ENCODE measurements at regions not wholly inside any gene's neighbourhood (a gene's known extent, or its start where the extent isn't known, plus 50 kb on each side); places are given as distances from the start of the nearest gene placed in this dataset.

- no peak for TF ChIP-seq CTCF (IDR thresholded peaks at IDR 0.05; ENCODE audit: unreplicated experiment in 3 of 3)
- Mint-ChIP-seq H3K4me1 (peaks cover 18% of the 10 kb centered on the region), H3K36me3 (ENCODE audit: low read depth) (no peaks in the 10 kb centered on the region), H3K27me3 (ENCODE audit: low read depth) (peaks cover 4% of the 10 kb centered on the region), H3K27ac (no peak overlapping the region), H3K9me3 (peaks cover 5% of the 10 kb centered on the region), H3K4me3 (no peak overlapping the region)
Measured at GRCh38 chr2:204223046-204223445, 286.5 kb downstream of the ICOS start.

DNA sequence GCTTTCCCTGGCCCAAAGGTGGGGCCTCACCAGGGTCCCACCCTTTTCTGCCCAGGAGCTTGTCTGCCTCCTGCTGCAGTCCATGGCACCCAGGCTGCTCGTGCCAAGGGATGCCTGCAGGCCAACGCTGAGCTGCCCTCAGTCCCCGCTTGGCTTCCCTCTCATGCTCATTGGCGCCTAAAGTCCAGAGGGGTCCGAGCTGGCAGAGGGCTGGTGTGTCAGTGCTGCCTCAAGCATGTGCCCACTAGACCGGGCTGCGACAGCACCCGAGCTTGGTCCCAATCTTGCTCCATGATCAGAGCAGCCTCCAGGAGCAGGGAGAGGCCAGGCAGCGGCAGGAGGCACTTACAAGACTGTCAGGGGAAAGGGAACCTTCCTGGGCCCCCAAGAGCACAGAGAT lies 287.0 kb downstream of the ICOS start:
- H3K27me3 Mint-ChIP-seq (ENCODE audit: low read depth), result peaks cover 4% of the 10 kb centered on the region
- no peak for TF ChIP-seq CTCF (IDR thresholded peaks at IDR 0.05; ENCODE audit: unreplicated experiment in 3 of 3)
- peaks cover 2% of the 10 kb centered on the region for H3K9me3 Mint-ChIP-seq
- no peak overlapping the region for H3K27ac Mint-ChIP-seq
- peaks cover 23% of the 10 kb centered on the region for H3K4me1 Mint-ChIP-seq
- H3K4me3 Mint-ChIP-seq, result no peak overlapping the region
- H3K36me3 Mint-ChIP-seq (ENCODE audit: low read depth), result no peaks in the 10 kb centered on the region

GRCh38 chr2:204225671-204226073 lies 289.1 kb downstream of the ICOS start:
- no peak for TF ChIP-seq CTCF (IDR thresholded peaks at IDR 0.05; ENCODE audit: unreplicated experiment in 3 of 3)

DNA sequence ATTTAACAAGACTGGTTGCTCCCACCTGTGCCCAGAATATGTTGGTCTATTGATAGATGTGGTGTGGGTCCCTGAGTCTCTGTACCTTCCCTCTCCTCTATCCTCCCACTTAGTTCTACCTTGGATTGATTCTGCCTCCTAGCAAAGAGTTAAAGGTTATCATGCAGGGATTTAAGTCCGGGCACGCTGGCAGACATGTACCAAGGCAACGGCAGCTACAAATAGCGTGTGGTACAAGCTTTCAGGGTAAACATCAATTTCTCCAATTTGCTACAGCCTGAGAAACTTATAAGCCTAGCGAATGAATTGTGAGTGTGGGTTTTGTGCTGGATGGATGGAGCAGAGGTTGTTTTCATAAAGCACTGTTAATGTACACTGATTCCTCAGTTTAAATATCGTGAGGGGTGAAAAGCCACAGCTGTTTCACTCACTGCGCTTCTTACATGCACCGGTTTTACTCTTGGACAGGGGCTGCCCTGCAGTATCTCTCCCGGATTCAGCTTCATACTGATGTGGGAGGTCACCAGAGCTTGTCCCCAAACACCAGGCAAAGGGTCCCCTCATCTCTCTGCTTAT lies 289.8 kb downstream of the ICOS start:
- peaks cover 29% of the 10 kb centered on the region for H3K4me1 Mint-ChIP-seq
- no peak for TF ChIP-seq CTCF (IDR thresholded peaks at IDR 0.05; ENCODE audit: unreplicated experiment in 3 of 3)
- H3K4me3 Mint-ChIP-seq, result no peak overlapping the region
- no peaks in the 10 kb centered on the region for H3K36me3 Mint-ChIP-seq (ENCODE audit: low read depth)
- peak overlapping the region in 1 of 3 experiments; percentile 14 for H3K27ac Mint-ChIP-seq
- no peaks in the 10 kb centered on the region for H3K9me3 Mint-ChIP-seq
- peaks cover 12% of the 10 kb centered on the region for H3K27me3 Mint-ChIP-seq (ENCODE audit: low read depth)

More at GRCh38 chr2:204225671-204226073, 289.1 kb downstream of the ICOS start:
- peaks cover 8% of the 10 kb centered on the region for H3K27me3 Mint-ChIP-seq (ENCODE audit: low read depth)
- H3K27ac Mint-ChIP-seq, result no peak overlapping the region
- no peaks in the 10 kb centered on the region for H3K9me3 Mint-ChIP-seq
- no peak overlapping the region for H3K4me3 Mint-ChIP-seq
- H3K36me3 Mint-ChIP-seq (ENCODE audit: low read depth), result no peaks in the 10 kb centered on the region
- peaks cover 29% of the 10 kb centered on the region for H3K4me1 Mint-ChIP-seq

GRCh38 chr2:204228169-204228886 lies 291.8 kb downstream of the ICOS start:
- Mint-ChIP-seq H3K36me3 (ENCODE audit: low read depth) (no peaks in the 10 kb centered on the region), H3K9me3 (no peaks in the 10 kb centered on the region), H3K4me1 (peaks cover 29% of the 10 kb centered on the region), H3K4me3 (no peak overlapping the region), H3K27me3 (ENCODE audit: low read depth) (peaks cover 17% of the 10 kb centered on the region), H3K27ac (peak overlapping the region; percentile 13 to 45 (median 16))
- no peak for TF ChIP-seq CTCF (IDR thresholded peaks at IDR 0.05; ENCODE audit: unreplicated experiment in 3 of 3)

DNA sequence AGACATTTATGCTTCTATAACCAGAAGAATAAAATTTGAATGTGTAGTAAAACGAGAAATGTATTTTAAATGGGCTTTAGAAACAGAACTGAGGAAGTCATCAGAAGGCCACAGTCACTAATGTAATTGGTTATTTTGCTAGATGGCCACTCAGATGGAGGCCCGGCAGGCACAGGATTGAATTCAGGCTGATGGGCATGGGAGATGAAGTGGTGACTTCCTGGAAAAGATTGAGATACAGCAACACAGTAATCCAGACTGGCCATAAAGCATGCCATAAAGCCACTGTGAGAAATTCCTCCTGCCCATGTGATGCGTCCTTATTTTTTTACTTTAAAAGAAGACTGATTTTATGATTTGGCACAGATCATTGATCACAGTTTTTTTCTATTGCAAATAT lies 297.7 kb downstream of the ICOS start:
- H3K4me1 Mint-ChIP-seq, result no peaks in the 10 kb centered on the region
- no peak for TF ChIP-seq CTCF (IDR thresholded peaks at IDR 0.05; ENCODE audit: unreplicated experiment in 3 of 3)
- H3K36me3 Mint-ChIP-seq (ENCODE audit: low read depth), result no peaks in the 10 kb centered on the region
- H3K4me3 Mint-ChIP-seq, result no peak overlapping the region
- peaks cover 9% of the 10 kb centered on the region for H3K27me3 Mint-ChIP-seq (ENCODE audit: low read depth)
- no peak overlapping the region for H3K27ac Mint-ChIP-seq
- no peaks in the 10 kb centered on the region for H3K9me3 Mint-ChIP-seq

Data from nephron (organoid).